HepG2 (cell line): ENCODE measurements at regions not wholly inside any gene's neighbourhood (a gene's known extent, or its start where the extent isn't known, plus 50 kb on each side); places are given as distances from the start of the nearest gene placed in this dataset.

Experiments used
- ATAC-seq: fragments of 200-7000 bp; cut with Tn5 transposase; 3 replicates; pipeline ENCODE4 v1.9.1; 2020; ENCODE audit warnings: mild to moderate bottlenecking, moderate library complexity
- BruUV-seq: library from RNA; stranded (reverse); fragments of 400-500 nt; replicated peaks from 2 replicates; lab custom pipeline; 2021; lab: Mats Ljungman, UMichigan
- CTCF ChIA-PET: fragments of 300-600 bp; formaldehyde crosslinking; extraction: SDS; loops from one replicate; lab custom pipeline; 2021; ENCODE audit warnings: low total read pairs, inconsistent platforms, low intra/inter-chr PET ratio; lab: Yijun Ruan, JAX
- POLR2A ChIA-PET: fragments of 350-600 bp; sonication (Branson Sonifier 250); formaldehyde crosslinking; loops from one replicate; lab custom pipeline; 2020; ENCODE audit warnings: antibody characterized with exemption, inconsistent platforms; lab: Yijun Ruan, JAX
- DNase-seq: peaks from one replicate; pipeline ENCODE4 v3.0.0-alpha.2; 2015; ENCODE audit warnings: low spot score
- FAIRE-seq: peaks from 3 replicates; lab custom pipeline; 2011; peaks lifted over from hg19 to GRCh38; lab: Jason Lieb, UNC
- H2AFZ ChIP-seq: one replicate; pipeline ENCODE4 v1.6.1; 2011; ENCODE audit warnings: low read length, inconsistent platforms
- H3K27ac ChIP-seq: fragments of 300-600 bp; 3 replicates; pipeline ENCODE4 v1.8.0; 2011; ENCODE audit warnings: mixed run types, mild to moderate bottlenecking, mixed read lengths, low read length, inconsistent platforms; ENCODE audit not compliant: insufficient read depth; ENCODE audit errors: extremely low read length
- H3K27me3 ChIP-seq, 2 experiments: fragments of 200-600 bp in 1 of 2; 2 replicates in 1 of 2; 3 replicates in 1 of 2; pipeline versions ENCODE4 v1.6.0 to v1.8.0; 2011; ENCODE audit warnings: low read length in 2 of 2, mild to moderate bottlenecking in 2 of 2, moderate library complexity in 2 of 2, inconsistent platforms in 1 of 2; ENCODE audit not compliant: insufficient read depth in 2 of 2, control insufficient read depth in 1 of 2
- H3K36me3 ChIP-seq, 2 experiments: fragments of 200-600 bp in 1 of 2; replicated peaks in 1 of 2; 2 replicates in 1 of 2; 3 replicates in 1 of 2; pipeline versions ENCODE4 v1.5.1 to v1.8.0; 2011; ENCODE audit warnings: low read length in 2 of 2, inconsistent platforms in 1 of 2; ENCODE audit not compliant: insufficient read depth in 2 of 2, control insufficient read depth in 1 of 2
- H3K4me1 ChIP-seq: 2 replicates; pipeline ENCODE4 v1.5.1; 2012; ENCODE audit warnings: low read length, inconsistent platforms; ENCODE audit not compliant: insufficient read depth
- H3K4me2 ChIP-seq: 2 replicates; pipeline ENCODE4 v1.6.0; 2011; ENCODE audit warnings: low read depth, low read length, inconsistent platforms
- H3K4me3 ChIP-seq, 3 experiments: fragments of 200-600 bp in 1 of 3; sonication (generic), shearing (Covaris generic) in 1 of 3; replicated peaks in 1 of 3; 2 replicates each; pipeline ENCODE4 v1.5.1; 2011 to 2016; ENCODE audit warnings: low read length in 3 of 3, inconsistent platforms in 2 of 3, low read depth in 2 of 3, mild to moderate bottlenecking in 2 of 3, control low read depth in 1 of 3, mixed read lengths in 1 of 3; ENCODE audit not compliant: insufficient read depth in 1 of 3
- H3K79me2 ChIP-seq: one replicate; pipeline ENCODE4 v1.6.1; 2011; ENCODE audit warnings: low read length, inconsistent platforms; ENCODE audit not compliant: insufficient read depth
- H3K9ac ChIP-seq: 2 replicates; pipeline ENCODE4 v1.6.0; 2011; ENCODE audit warnings: mild to moderate bottlenecking, low read depth, low read length, inconsistent platforms; ENCODE audit not compliant: insufficient read depth
- H3K9me3 ChIP-seq: 2 replicates; pipeline ENCODE4 v1.5.1; 2012; ENCODE audit warnings: mild to moderate bottlenecking, low read length
- H4K20me1 ChIP-seq: 2 replicates; pipeline ENCODE4 v1.6.0; 2011; ENCODE audit warnings: inconsistent platforms, mild to moderate bottlenecking, low read length, moderate library complexity; ENCODE audit not compliant: insufficient read depth
- ETV6 ChIP-seq: sonication (generic); formaldehyde crosslinking; conservative IDR thresholded peaks from 2 replicates; pipeline ENCODE4 v1.4.0; 2020; ENCODE audit warnings: missing genetic modification reagents
- GTF2F1 ChIP-seq: fragments of 150-350 bp; IDR thresholded peaks from 2 replicates; pipeline ENCODE4 v1.6.1; 2014; ENCODE audit warnings: low read length
- KDM1A ChIP-seq: IDR thresholded peaks from 2 replicates; pipeline ENCODE4 v1.6.1; 2016; ENCODE audit warnings: missing compliant biosample characterization
- KLF11 ChIP-seq: IDR thresholded peaks from 2 replicates; pipeline ENCODE4 v1.6.1; 2016; ENCODE audit warnings: missing compliant biosample characterization
- KLF9 ChIP-seq: IDR thresholded peaks from 2 replicates; pipeline ENCODE4 v1.6.1; 2016; ENCODE audit warnings: low read depth
- POGZ ChIP-seq: sonication (generic); formaldehyde crosslinking; IDR thresholded peaks from 2 replicates; pipeline ENCODE4 v1.4.0; 2020; ENCODE audit warnings: mild to moderate bottlenecking, missing genetic modification reagents
- RARA ChIP-seq: IDR thresholded peaks from 2 replicates; pipeline ENCODE4 v1.6.1; 2016; ENCODE audit warnings: missing genetic modification reagents, missing compliant biosample characterization
- TCF7L2 ChIP-seq: IDR thresholded peaks from 2 replicates; pipeline ENCODE4 v1.6.1; 2011; ENCODE audit warnings: mild to moderate bottlenecking, low read depth, low read length, moderate library complexity
- ZHX2 ChIP-seq, 2 experiments: sonication (generic) in 1 of 2; formaldehyde crosslinking in 1 of 2; IDR thresholded peaks; 2 replicates each; pipeline versions ENCODE4 v1.6.1 to v1.9.0; 2014 to 2022; ENCODE audit warnings: antibody characterized with exemption in 1 of 2, borderline replicate concordance in 1 of 2, inconsistent platforms in 1 of 2, low read depth in 1 of 2, missing genetic modification reagents in 1 of 2
- ZNF335 ChIP-seq: sonication (generic); formaldehyde crosslinking; IDR thresholded peaks from 2 replicates; pipeline ENCODE4 v1.4.0; 2020; ENCODE audit warnings: missing genetic modification reagents
- WGBS: methylation state at CpG from one replicate; pipeline ENCODE4 v1.1.6; 2017; ENCODE audit warnings: low lambda C conversion rate; 5-methylcytosine and 5-hydroxymethylcytosine counted together
- in situ Hi-C: cut with HindIII; loops from 2 replicates; pipeline ENCODE4 v1.10.0; 2017; ENCODE audit warnings: low pct_unique_long_range_greater_than_20kb; ENCODE audit not compliant: extremely low pct_ligation_motif_present
- intact Hi-C: fragments of 100-400 bp; cut with micrococcal nuclease; formaldehyde crosslinking; loops from one replicate; pipeline ENCODE4 v1.10.0; 2022; ENCODE audit not compliant: unreplicated experiment
- TF ChIP-seq, protein P1 (sequence below): sonication (generic); formaldehyde crosslinking; IDR thresholded peaks from 2 replicates; pipeline ENCODE4 v1.8.0; 2022; ENCODE audit warnings: mild to moderate bottlenecking, missing genetic modification reagents; ENCODE audit not compliant: insufficient replicate concordance
- TF ChIP-seq, protein P2 (sequence below): sonication (generic); formaldehyde crosslinking; IDR thresholded peaks from 2 replicates; pipeline ENCODE4 v1.4.0; 2020; ENCODE audit warnings: missing genetic modification reagents
- TF ChIP-seq, protein P3 (sequence below): sonication (generic); formaldehyde crosslinking; IDR thresholded peaks from 2 replicates; pipeline ENCODE4 v1.4.0; 2020; ENCODE audit warnings: missing genetic modification reagents

- no peak for TF ChIP-seq ZHX2 (IDR thresholded peaks at IDR 0.05; ENCODE audit: low read depth)
- TF ChIP-seq ZHX2 (CRISPR knock-in tag; IDR thresholded peaks at IDR 0.05; ENCODE audit: borderline replicate concordance): no peak
- TF ChIP-seq KLF9: no peak
- TF ChIP-seq KLF11 (CRISPR knock-in tag): no peak
Measured at GRCh38 chr3:66692042-66692765, 191.4 kb upstream of the LRIG1 start (continued).

GRCh38 chr3:66692766-66693150 is 191.9 kb upstream of the LRIG1 start:
- BruUV-seq: no TSS peak
- CTCF ChIA-PET: no interaction called here
- POLR2A ChIA-PET: no interaction called here
- WGBS: 52% methylated on average over 5 of the region's 5 CpGs
- no peak overlapping the region for H3K9ac ChIP-seq
- H3K79me2 ChIP-seq: no peaks in the 10 kb centered on the region
- in situ Hi-C loops (no loop called here), intact Hi-C loops (no loop called here)
- no peaks in the 10 kb centered on the region for H3K9me3 ChIP-seq
- H3K27me3 ChIP-seq: peaks cover 0 to 9% of the 10 kb centered on the region in 2 experiments; a peak in 2 of 5 replicates
- no peak overlapping the region for H3K27ac ChIP-seq
- H3K4me2 ChIP-seq: no peak overlapping the region
- FAIRE-seq (no peak), ATAC-seq (no peak), DNase-seq (no peak)
- no peak overlapping the region for H2AFZ ChIP-seq
- no peak overlapping the region for H3K4me3 ChIP-seq
- H3K4me1 ChIP-seq: no peaks in the 10 kb centered on the region
- H4K20me1 ChIP-seq: no peaks in the 10 kb centered on the region
- no peaks in the 10 kb centered on the region for H3K36me3 ChIP-seq
- TF ChIP-seq RARA (CRISPR knock-in tag) (no peak), GTF2F1 (no peak), ZNF335 (no peak), ETV6 (CRISPR knock-in tag) (no peak), KDM1A (CRISPR knock-in tag) (no peak), POGZ (no peak), TCF7L2 (no peak)
- TF ChIP-seq, protein P1, sequence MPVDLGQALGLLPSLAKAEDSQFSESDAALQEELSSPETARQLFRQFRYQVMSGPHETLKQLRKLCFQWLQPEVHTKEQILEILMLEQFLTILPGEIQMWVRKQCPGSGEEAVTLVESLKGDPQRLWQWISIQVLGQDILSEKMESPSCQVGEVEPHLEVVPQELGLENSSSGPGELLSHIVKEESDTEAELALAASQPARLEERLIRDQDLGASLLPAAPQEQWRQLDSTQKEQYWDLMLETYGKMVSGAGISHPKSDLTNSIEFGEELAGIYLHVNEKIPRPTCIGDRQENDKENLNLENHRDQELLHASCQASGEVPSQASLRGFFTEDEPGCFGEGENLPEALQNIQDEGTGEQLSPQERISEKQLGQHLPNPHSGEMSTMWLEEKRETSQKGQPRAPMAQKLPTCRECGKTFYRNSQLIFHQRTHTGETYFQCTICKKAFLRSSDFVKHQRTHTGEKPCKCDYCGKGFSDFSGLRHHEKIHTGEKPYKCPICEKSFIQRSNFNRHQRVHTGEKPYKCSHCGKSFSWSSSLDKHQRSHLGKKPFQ: no peak
- TF ChIP-seq, protein P2, sequence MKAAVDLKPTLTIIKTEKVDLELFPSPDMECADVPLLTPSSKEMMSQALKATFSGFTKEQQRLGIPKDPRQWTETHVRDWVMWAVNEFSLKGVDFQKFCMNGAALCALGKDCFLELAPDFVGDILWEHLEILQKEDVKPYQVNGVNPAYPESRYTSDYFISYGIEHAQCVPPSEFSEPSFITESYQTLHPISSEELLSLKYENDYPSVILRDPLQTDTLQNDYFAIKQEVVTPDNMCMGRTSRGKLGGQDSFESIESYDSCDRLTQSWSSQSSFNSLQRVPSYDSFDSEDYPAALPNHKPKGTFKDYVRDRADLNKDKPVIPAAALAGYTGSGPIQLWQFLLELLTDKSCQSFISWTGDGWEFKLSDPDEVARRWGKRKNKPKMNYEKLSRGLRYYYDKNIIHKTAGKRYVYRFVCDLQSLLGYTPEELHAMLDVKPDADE (CRISPR knock-in tag): no peak
- TF ChIP-seq, protein P3, sequence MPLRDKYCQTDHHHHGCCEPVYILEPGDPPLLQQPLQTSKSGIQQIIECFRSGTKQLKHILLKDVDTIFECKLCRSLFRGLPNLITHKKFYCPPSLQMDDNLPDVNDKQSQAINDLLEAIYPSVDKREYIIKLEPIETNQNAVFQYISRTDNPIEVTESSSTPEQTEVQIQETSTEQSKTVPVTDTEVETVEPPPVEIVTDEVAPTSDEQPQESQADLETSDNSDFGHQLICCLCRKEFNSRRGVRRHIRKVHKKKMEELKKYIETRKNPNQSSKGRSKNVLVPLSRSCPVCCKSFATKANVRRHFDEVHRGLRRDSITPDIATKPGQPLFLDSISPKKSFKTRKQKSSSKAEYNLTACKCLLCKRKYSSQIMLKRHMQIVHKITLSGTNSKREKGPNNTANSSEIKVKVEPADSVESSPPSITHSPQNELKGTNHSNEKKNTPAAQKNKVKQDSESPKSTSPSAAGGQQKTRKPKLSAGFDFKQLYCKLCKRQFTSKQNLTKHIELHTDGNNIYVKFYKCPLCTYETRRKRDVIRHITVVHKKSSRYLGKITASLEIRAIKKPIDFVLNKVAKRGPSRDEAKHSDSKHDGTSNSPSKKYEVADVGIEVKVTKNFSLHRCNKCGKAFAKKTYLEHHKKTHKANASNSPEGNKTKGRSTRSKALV: no peak
